Testis (tissue), 2 donors: ENCODE measurements at regions not wholly inside any gene's neighbourhood (a gene's known extent, or its start where the extent isn't known, plus 50 kb on each side); places are given as distances from the start of the nearest gene placed in this dataset.
"Not testable (repeated sequence)": the region's sequence is repeated elsewhere in the genome, so short reads cannot be mapped to it uniquely, and the experiment has no call there.

Source experiments
- DNase-seq: peaks from one replicate; pipeline ENCODE4 v3.0.0-alpha.2; 2019
- H3K27ac ChIP-seq, 2 donors: fragments of 200-600 bp; sonication (generic); one replicate each; pipeline ENCODE4 v1.5.1; 2019
- H3K27me3 ChIP-seq: fragments of 200-600 bp; sonication (generic); one replicate; pipeline ENCODE4 v1.5.1; 2019
- H3K36me3 ChIP-seq: fragments of 200-600 bp; sonication (generic); one replicate; pipeline ENCODE4 v1.5.1; 2017; ENCODE audit warnings: low read depth; ENCODE audit errors: missing control alignments
- H3K4me1 ChIP-seq: fragments of 200-600 bp; sonication (generic); one replicate; pipeline ENCODE4 v1.5.1; 2019
- H3K4me3 ChIP-seq, 2 donors: fragments of 200-600 bp; sonication (generic); one replicate each; pipeline ENCODE4 v1.5.1; 2017 to 2019
- H3K9me3 ChIP-seq: fragments of 200-600 bp; sonication (generic); one replicate; pipeline ENCODE4 v1.5.1; 2017
- POLR2A ChIP-seq: fragments of 450-650 bp; IDR thresholded peaks from one replicate; pipeline ENCODE4 v1.6.1; 2017; ENCODE audit warnings: antibody characterized with exemption, mild to moderate bottlenecking, moderate library complexity
- WGBS, 2 donors: methylation state at CpG; one replicate each; pipeline ENCODE4 v1.1.5; 2018; 5-methylcytosine and 5-hydroxymethylcytosine counted together
- intact Hi-C: fragments of 100-400 bp; cut with DNase I; formaldehyde crosslinking; loops from one replicate; pipeline ENCODE4 v1.15.1; 2023; ENCODE audit warnings: low total_unique reads
- TF ChIP-seq, protein P1 (sequence below), 3 experiments: fragments of 450-650 bp in 2 of 3; fragments of 200-600 bp in 1 of 3; sonication (generic) in 1 of 3; IDR thresholded peaks; one replicate each; pipeline ENCODE4 v1.5.1; 2016 to 2019; ENCODE audit warnings: antibody characterized with exemption in 3 of 3, mild to moderate bottlenecking in 2 of 3, moderate library complexity in 1 of 3

- TF ChIP-seq, protein P1, sequence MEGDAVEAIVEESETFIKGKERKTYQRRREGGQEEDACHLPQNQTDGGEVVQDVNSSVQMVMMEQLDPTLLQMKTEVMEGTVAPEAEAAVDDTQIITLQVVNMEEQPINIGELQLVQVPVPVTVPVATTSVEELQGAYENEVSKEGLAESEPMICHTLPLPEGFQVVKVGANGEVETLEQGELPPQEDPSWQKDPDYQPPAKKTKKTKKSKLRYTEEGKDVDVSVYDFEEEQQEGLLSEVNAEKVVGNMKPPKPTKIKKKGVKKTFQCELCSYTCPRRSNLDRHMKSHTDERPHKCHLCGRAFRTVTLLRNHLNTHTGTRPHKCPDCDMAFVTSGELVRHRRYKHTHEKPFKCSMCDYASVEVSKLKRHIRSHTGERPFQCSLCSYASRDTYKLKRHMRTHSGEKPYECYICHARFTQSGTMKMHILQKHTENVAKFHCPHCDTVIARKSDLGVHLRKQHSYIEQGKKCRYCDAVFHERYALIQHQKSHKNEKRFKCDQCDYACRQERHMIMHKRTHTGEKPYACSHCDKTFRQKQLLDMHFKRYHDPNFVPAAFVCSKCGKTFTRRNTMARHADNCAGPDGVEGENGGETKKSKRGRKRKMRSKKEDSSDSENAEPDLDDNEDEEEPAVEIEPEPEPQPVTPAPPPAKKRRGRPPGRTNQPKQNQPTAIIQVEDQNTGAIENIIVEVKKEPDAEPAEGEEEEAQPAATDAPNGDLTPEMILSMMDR (IDR thresholded peaks at IDR 0.05), result no peak
- TF ChIP-seq POLR2A, result no peak
- H3K9me3 ChIP-seq, result no peaks in the 10 kb centered on the region
- no peak overlapping the region for H3K27ac ChIP-seq
- H3K36me3 ChIP-seq, result no peaks in the 10 kb centered on the region
- intact Hi-C loops, result no loop called here
- no peak overlapping the region for H3K4me3 ChIP-seq
- no peaks in the 10 kb centered on the region for H3K4me1 ChIP-seq
- WGBS, 2 donors, result 90 to 92% methylated on average over 2 to 4 of the region's 4 CpGs
- DNase-seq, result no peak
- no peaks in the 10 kb centered on the region for H3K27me3 ChIP-seq
Measured at GRCh38 chr9:93891549-93892310, 63.4 kb downstream of the BARX1 start.

DNA sequence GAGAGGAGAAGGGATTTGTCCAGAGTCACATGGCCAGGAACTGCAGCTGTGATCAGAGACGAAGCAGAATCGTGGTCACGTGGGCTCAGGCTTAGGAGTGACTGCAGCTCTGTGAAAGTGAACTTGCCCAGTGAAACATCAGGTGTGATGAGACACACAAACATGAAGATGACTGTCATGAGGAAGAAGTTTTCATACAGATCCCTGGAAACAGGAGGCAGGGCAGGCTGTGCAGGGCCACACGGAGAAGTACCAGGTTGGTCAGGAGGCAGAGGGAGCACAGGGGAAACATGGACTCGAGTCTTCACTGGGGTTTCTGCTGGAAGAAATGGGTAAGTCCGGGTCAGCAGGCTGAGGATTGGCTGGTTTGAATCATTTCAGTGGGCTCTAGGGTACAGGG, 64.1 kb downstream of the BARX1 start:
- no peak overlapping the region for H3K27ac ChIP-seq
- TF ChIP-seq POLR2A, result no peak
- TF ChIP-seq, protein P1 (IDR thresholded peaks at IDR 0.05), result no peak
- no peaks in the 10 kb centered on the region for H3K4me1 ChIP-seq
- no peaks in the 10 kb centered on the region for H3K36me3 ChIP-seq
- no peaks in the 10 kb centered on the region for H3K27me3 ChIP-seq
- intact Hi-C loops, result no loop called here
- no peak overlapping the region for H3K4me3 ChIP-seq
- DNase-seq, result no peak
- no peaks in the 10 kb centered on the region for H3K9me3 ChIP-seq
- 84 to 91% methylated on average over 6 of the region's 6 CpGs for WGBS, 2 donors

DNA sequence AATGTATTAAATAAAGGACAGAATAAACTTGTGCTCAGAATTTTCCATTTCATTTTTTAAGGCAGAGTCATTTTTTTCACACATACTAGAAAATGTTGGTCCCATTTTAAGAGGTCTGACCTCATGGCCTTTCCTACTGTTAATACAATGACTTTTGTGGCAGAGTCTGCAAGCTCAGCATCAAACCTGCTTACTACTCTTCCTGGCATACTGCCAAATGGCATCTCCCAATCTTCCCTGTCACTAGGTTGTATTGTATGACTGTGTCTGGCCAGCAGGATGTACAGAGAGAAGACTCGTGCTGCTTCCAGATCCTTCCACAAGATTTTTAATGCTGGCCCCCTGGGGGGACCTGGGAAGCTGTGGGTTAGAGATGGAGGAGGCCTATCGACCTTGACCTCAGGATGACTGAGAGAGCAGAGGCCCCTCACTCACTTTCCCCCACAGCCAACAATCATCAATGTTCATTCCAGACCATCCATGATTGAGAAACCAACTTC, 64.7 kb downstream of the BARX1 start:
- DNase-seq, result no peak
- TF ChIP-seq, protein P1 (IDR thresholded peaks at IDR 0.05), result no peak
- TF ChIP-seq POLR2A, result no peak

GRCh38 chr9:93886911-93887310, 68.2 kb downstream of the BARX1 start:
- Histone ChIP-seq H3K9me3 (no peaks in the 10 kb centered on the region), H3K27me3 (no peaks in the 10 kb centered on the region), H3K4me1 (no peaks in the 10 kb centered on the region), H3K27ac (no peak overlapping the region), H3K36me3 (no peaks in the 10 kb centered on the region), H3K4me3 (no peak overlapping the region)
- intact Hi-C loops, result no loop called here
- no peak for TF ChIP-seq POLR2A
- TF ChIP-seq, protein P1 (IDR thresholded peaks at IDR 0.05), result no peak
- 47 to 51% methylated on average over 7 of the region's 7 CpGs for WGBS, 2 donors
- DNase-seq, result no peak

More for the DNA sequence above, 64.7 kb downstream of the BARX1 start:
- intact Hi-C loops, result no loop called here
- Histone ChIP-seq H3K27me3 (no peaks in the 10 kb centered on the region), H3K4me1 (no peaks in the 10 kb centered on the region), H3K9me3 (no peaks in the 10 kb centered on the region), H3K27ac (no peak overlapping the region), H3K4me3 (no peak overlapping the region), H3K36me3 (no peaks in the 10 kb centered on the region)
- WGBS, 2 donors, result 52 to 75% methylated on average over 2 of the region's 2 CpGs

DNA sequence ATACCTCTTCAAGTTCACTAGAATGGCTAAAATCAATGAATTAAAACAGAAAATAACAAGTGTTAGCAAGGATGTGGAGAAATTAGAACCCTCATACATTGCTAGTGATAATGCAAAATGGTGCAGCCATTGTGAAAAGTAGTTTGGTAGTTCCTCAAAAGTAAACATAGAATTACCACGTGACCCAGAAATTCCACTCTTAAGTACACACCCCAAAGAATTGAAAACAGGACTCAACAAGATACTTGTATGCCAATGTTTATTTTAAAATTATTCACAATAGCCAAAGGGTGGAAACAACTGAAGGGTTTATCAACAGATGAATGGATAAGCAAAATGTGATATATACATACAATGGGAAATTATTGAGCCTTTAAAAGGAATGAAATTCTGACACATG, 70.3 kb downstream of the BARX1 start:
- intact Hi-C loops, result no loop called here
- TF ChIP-seq, protein P1 (IDR thresholded peaks at IDR 0.05), result no peak
- TF ChIP-seq POLR2A, result no peak
- whole genome bisulfite sequencing, 2 donors, result 78 to 79% methylated on average over 1 of the region's 1 CpG

GRCh38 chr9:93879662-93880407, 75.3 kb downstream of the BARX1 start:
- intact Hi-C loops, result not testable (repeated sequence)

More for the DNA sequence above, 70.3 kb downstream of the BARX1 start:
- DNase-seq, result no peak
- Histone ChIP-seq H3K27me3 (no peaks in the 10 kb centered on the region), H3K9me3 (no peaks in the 10 kb centered on the region), H3K4me1 (no peaks in the 10 kb centered on the region), H3K27ac (no peak overlapping the region), H3K36me3 (no peaks in the 10 kb centered on the region), H3K4me3 (no peak overlapping the region)

More at GRCh38 chr9:93879662-93880407, 75.3 kb downstream of the BARX1 start:
- not testable (repeated sequence) for H3K36me3 ChIP-seq, H3K4me3 ChIP-seq, H3K9me3 ChIP-seq, H3K27me3 ChIP-seq, H3K4me1 ChIP-seq, DNase-seq, H3K27ac ChIP-seq
- WGBS, 2 donors, result 80 to 81% methylated on average over 20 to 35 of the region's 35 CpGs
